ENCODE measurements at regions not wholly inside any gene's neighbourhood (a gene's known extent, or its start where the extent isn't known, plus 50 kb on each side); places are given as distances from the start of the nearest gene placed in this dataset.

DNA sequence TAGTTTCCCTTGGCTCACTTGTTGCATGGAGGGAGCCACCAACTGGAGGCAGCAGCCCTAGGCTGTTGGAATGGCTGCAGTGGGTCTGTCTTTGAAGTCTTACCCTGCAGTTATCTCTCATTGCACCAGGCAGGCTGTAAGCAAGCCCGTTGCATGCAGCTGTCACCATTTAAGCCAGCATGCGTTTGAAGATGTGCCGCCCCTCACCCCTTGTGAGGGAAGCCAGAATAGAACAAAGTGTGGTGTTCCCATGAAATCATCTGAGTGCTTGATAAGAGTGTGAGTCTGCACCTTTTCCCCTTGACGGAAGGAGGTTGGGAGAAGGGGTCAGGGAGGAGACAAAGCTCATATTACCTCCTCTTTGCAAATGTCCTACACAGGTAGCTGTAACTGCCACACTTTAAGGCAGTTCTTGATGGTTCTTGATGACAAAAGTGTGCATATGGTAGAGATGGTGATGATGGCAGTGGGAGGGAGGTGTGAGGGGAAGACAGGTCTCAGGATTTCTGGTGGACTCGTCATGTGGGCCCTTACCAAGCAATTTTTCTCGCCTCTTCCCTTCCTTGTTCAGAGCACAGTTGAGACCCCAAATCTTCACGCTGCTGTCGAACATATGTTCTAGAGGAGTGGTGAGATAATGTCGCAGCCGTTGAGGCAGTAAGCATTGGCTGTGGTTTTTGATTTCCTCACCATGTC, 191.4 kb upstream of the LEF1 start:
- no peaks in the 10 kb centered on the region for H3K4me1 ChIP-seq (ENCODE audit: control insufficient read depth, insufficient read depth, low read length)
- 82 to 100% methylated on average over 2 to 10 of the region's 10 CpGs for WGBS, 2 experiments (ENCODE audit: insufficient coverage in 1 of 2, insufficient read length in 1 of 2)
- H3K4me3 Mint-ChIP-seq, result no peak overlapping the region
- no peak overlapping the region for H3K27ac Mint-ChIP-seq
- H3K36me3 ChIP-seq (ENCODE audit: control insufficient read depth, insufficient read depth, low read length), result no peaks in the 10 kb centered on the region
- DNase-seq, result peak; percentile 71
- no peaks in the 10 kb centered on the region for H3K9me3 ChIP-seq (ENCODE audit: control insufficient read depth, low read length)
- H3K4me1 Mint-ChIP-seq, result peaks cover 11% of the 10 kb centered on the region
- H3K27ac ChIP-seq (ENCODE audit: low read depth, low read length), result no peak overlapping the region
- TF ChIP-seq, protein P1, sequence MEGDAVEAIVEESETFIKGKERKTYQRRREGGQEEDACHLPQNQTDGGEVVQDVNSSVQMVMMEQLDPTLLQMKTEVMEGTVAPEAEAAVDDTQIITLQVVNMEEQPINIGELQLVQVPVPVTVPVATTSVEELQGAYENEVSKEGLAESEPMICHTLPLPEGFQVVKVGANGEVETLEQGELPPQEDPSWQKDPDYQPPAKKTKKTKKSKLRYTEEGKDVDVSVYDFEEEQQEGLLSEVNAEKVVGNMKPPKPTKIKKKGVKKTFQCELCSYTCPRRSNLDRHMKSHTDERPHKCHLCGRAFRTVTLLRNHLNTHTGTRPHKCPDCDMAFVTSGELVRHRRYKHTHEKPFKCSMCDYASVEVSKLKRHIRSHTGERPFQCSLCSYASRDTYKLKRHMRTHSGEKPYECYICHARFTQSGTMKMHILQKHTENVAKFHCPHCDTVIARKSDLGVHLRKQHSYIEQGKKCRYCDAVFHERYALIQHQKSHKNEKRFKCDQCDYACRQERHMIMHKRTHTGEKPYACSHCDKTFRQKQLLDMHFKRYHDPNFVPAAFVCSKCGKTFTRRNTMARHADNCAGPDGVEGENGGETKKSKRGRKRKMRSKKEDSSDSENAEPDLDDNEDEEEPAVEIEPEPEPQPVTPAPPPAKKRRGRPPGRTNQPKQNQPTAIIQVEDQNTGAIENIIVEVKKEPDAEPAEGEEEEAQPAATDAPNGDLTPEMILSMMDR (conservative IDR thresholded peaks at IDR 0.05), result no peak
- H3K9ac ChIP-seq (ENCODE audit: extremely low read depth, low read length, poor library complexity, severe bottlenecking), result no peak overlapping the region
- no peaks in the 10 kb centered on the region for H3K27me3 ChIP-seq (ENCODE audit: control insufficient read depth, insufficient read depth, low read length, poor library complexity, severe bottlenecking)
- no peaks in the 10 kb centered on the region for H3K36me3 Mint-ChIP-seq (ENCODE audit: low read depth)
- no peaks in the 10 kb centered on the region for H3K9me3 Mint-ChIP-seq
- no peak overlapping the region for H3K4me3 ChIP-seq (ENCODE audit: low read length)
- H3K27me3 Mint-ChIP-seq (ENCODE audit: insufficient read depth), result no peaks in the 10 kb centered on the region

DNA sequence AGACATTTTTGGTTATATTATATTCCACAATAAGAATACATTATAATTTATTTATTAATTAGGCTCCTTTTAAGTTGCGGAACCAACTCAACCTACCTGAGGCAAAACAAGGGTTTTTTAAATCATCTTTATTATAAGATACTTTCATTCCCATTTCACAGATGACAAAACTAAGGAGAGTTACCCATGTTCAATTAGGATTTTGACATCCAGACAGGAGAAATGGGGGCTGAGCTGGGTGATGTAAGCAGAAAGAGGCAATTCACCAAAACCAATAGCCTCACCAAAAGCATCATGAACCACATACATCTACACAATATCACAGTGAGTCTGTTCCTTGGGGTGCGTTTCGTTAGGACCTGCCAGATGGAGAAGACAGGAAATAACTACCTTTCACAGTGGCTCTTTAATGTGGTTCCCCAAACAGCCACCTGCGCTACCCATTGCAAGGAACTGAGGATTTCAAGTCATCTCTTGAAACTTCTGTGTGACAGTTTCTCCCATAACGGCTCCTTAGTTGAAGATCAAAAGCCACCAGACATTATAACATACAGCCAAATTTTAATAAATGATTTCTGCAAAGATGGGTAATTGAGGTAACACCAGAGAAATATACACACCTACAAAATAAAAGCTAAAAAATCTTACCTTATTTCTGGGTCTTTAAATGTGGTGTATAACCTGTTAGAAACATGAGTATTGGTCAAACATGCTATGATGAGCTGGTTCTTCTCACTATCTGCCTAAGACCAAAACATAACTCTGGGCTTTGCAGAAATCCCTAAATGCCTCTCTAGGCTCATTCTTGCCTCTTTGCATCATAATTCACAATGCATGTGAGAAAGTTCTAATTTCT, 190.6 kb upstream of the LEF1 start:
- Histone ChIP-seq H3K9ac (ENCODE audit: extremely low read depth, low read length, poor library complexity, severe bottlenecking) (no peak overlapping the region), H3K27ac (ENCODE audit: low read depth, low read length) (no peak overlapping the region), H3K9me3 (ENCODE audit: control insufficient read depth, low read length) (no peaks in the 10 kb centered on the region), H3K4me1 (ENCODE audit: control insufficient read depth, insufficient read depth, low read length) (no peaks in the 10 kb centered on the region), H3K36me3 (ENCODE audit: control insufficient read depth, insufficient read depth, low read length) (no peaks in the 10 kb centered on the region), H3K4me3 (ENCODE audit: low read length) (no peak overlapping the region), H3K27me3 (ENCODE audit: control insufficient read depth, insufficient read depth, low read length, poor library complexity, severe bottlenecking) (no peaks in the 10 kb centered on the region)
- no peak for DNase-seq
- no peaks in the 10 kb centered on the region for H3K9me3 Mint-ChIP-seq
- no peak overlapping the region for H3K27ac Mint-ChIP-seq
- no peaks in the 10 kb centered on the region for H3K36me3 Mint-ChIP-seq (ENCODE audit: low read depth)
- H3K27me3 Mint-ChIP-seq (ENCODE audit: insufficient read depth), result no peaks in the 10 kb centered on the region
- H3K4me1 Mint-ChIP-seq, result peaks cover 11% of the 10 kb centered on the region
- 92% methylated on average over 5 of the region's 5 CpGs; no CpG with 5 or more reads in 1 of the 2 experiments for WGBS, 2 experiments (ENCODE audit: insufficient coverage in 1 of 2, insufficient read length in 1 of 2)
- TF ChIP-seq, protein P1 (conservative IDR thresholded peaks at IDR 0.05), result no peak
- no peak overlapping the region for H3K4me3 Mint-ChIP-seq

DNA sequence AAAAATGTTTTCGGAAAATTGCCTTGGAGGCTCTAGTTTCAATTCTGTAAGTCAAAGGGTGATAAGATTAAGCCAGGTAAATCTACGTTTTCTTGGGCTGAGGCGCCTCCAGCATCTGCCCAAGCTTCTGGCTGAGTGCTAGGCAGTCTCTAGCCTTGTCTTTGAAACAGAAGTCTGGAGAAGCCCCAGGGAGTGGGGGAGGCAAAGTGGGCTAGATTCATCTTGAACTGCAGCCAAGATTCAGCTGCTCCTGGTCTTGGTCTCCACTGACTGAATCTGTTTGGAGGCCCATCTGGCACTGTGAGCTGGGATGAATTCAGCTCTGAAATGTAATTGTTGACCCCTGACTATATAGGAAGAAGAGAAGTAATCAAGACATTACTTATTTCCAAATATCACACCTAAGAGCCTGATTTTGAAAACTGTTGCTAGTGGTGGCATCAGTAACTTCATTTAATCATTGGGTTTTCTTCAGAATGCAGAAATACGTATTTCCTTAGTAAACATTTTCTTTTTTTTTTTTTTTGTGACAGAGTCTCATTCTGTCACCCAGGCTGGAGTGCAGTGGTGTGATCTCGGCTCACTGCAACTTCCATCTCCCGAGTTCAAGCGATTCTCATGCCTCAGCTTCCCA, 187.3 kb upstream of the LEF1 start:
- WGBS, 2 experiments (ENCODE audit: insufficient coverage in 1 of 2, insufficient read length in 1 of 2), result 92 to 100% methylated on average over 2 to 7 of the region's 7 CpGs
- Mint-ChIP-seq H3K27me3 (ENCODE audit: insufficient read depth) (no peaks in the 10 kb centered on the region), H3K4me3 (no peak overlapping the region), H3K36me3 (ENCODE audit: low read depth) (no peaks in the 10 kb centered on the region), H3K4me1 (peaks cover 10% of the 10 kb centered on the region), H3K27ac (no peak overlapping the region), H3K9me3 (no peaks in the 10 kb centered on the region)
- Histone ChIP-seq H3K27me3 (ENCODE audit: control insufficient read depth, insufficient read depth, low read length, poor library complexity, severe bottlenecking) (no peaks in the 10 kb centered on the region), H3K27ac (ENCODE audit: low read depth, low read length) (no peak overlapping the region), H3K9ac (ENCODE audit: extremely low read depth, low read length, poor library complexity, severe bottlenecking) (no peak overlapping the region), H3K4me3 (ENCODE audit: low read length) (no peak overlapping the region), H3K4me1 (ENCODE audit: control insufficient read depth, insufficient read depth, low read length) (no peaks in the 10 kb centered on the region), H3K9me3 (ENCODE audit: control insufficient read depth, low read length) (no peaks in the 10 kb centered on the region), H3K36me3 (ENCODE audit: control insufficient read depth, insufficient read depth, low read length) (no peaks in the 10 kb centered on the region)
- TF ChIP-seq, protein P1 (conservative IDR thresholded peaks at IDR 0.05), result no peak
- no peak for DNase-seq

All from endodermal cell (in vitro differentiated cells).